AG09309 (cell line): ENCODE measurements at regions not wholly inside any gene's neighbourhood (a gene's known extent, or its start where the extent isn't known, plus 50 kb on each side); places are given as distances from the start of the nearest gene placed in this dataset.

Experiments used
- DNase-seq: peaks from one replicate; pipeline ENCODE4 v3.0.0-alpha.2; 2010; ENCODE audit warnings: low read depth
- H3K4me3 ChIP-seq: 2 replicates; pipeline ENCODE4 v1.5.1; 2011; ENCODE audit warnings: mild to moderate bottlenecking, low read depth, low read length, moderate library complexity; ENCODE audit not compliant: control insufficient read depth
- CTCF ChIP-seq: IDR thresholded peaks from 2 replicates; pipeline ENCODE4 v1.5.1; 2011; ENCODE audit warnings: mild to moderate bottlenecking, low read depth, low read length, inconsistent platforms; ENCODE audit not compliant: insufficient read depth, control insufficient read depth; ENCODE audit errors: missing control alignments

GRCh38 chr13:22092791-22093560 is 422.1 kb downstream of the FGF9 start:
- TF ChIP-seq CTCF, result no peak
- DNase-seq, result no peak
- H3K4me3 ChIP-seq, result no peak overlapping the region

GRCh38 chr13:22095794-22096193 is 424.9 kb downstream of the FGF9 start:
- no peak overlapping the region for H3K4me3 ChIP-seq
- TF ChIP-seq CTCF, result no peak
- DNase-seq, result no peak

- no peak for TF ChIP-seq CTCF
- no peak for DNase-seq
- no peak overlapping the region for H3K4me3 ChIP-seq
Measured at GRCh38 chr13:22099585-22099984, 428.7 kb downstream of the FGF9 start.

GRCh38 chr13:22102271-22102670 is 431.4 kb downstream of the FGF9 start:
- H3K4me3 ChIP-seq, result no peak overlapping the region
- no peak for DNase-seq
- no peak for TF ChIP-seq CTCF

- no peak for TF ChIP-seq CTCF
- no peak overlapping the region for H3K4me3 ChIP-seq
- DNase-seq, result no peak
Measured at GRCh38 chr13:22103046-22104027, 432.5 kb downstream of the FGF9 start.

- no peak for TF ChIP-seq CTCF
- H3K4me3 ChIP-seq, result no peak overlapping the region
- DNase-seq, result no peak
Measured at GRCh38 chr13:22106058-22106457, 435.2 kb downstream of the FGF9 start.
